Ascending aorta (tissue), 2 donors: ENCODE measurements at regions not wholly inside any gene's neighbourhood (a gene's known extent, or its start where the extent isn't known, plus 50 kb on each side); places are given as distances from the start of the nearest gene placed in this dataset.

Experiments used
- DNase-seq, 2 donors: peaks; one replicate each; pipeline ENCODE4 v3.0.0-alpha.2; 2019; ENCODE audit warnings: low spot score in 2 of 2
- H3K27ac ChIP-seq, 2 donors: fragments of 200-600 bp; sonication (generic); one replicate each; pipeline ENCODE4 v1.5.1; 2016 to 2017; ENCODE audit warnings: mild to moderate bottlenecking in 1 of 2
- H3K27me3 ChIP-seq: fragments of 200-600 bp; sonication (generic); one replicate; pipeline ENCODE4 v1.5.1; 2017
- H3K36me3 ChIP-seq, 2 donors: fragments of 200-600 bp; sonication (generic); one replicate each; pipeline ENCODE4 v1.5.1; 2016
- H3K4me1 ChIP-seq, 2 donors: fragments of 200-600 bp; sonication (generic); one replicate each; pipeline ENCODE4 v1.5.1; 2016 to 2017; ENCODE audit warnings: mild to moderate bottlenecking in 1 of 2
- H3K4me3 ChIP-seq, 2 donors: fragments of 200-600 bp; sonication (generic); one replicate each; pipeline ENCODE4 v1.5.1; 2016 to 2017; ENCODE audit warnings: mild to moderate bottlenecking in 1 of 2
- H3K9me3 ChIP-seq, 2 donors: fragments of 200-600 bp; sonication (generic); one replicate each; pipeline ENCODE4 v1.5.1; 2016
- intact Hi-C: fragments of 100-400 bp; cut with DNase I; formaldehyde crosslinking; loops from one replicate; pipeline ENCODE4 v1.15.1; 2023
- TF ChIP-seq, protein P1 (sequence below), 3 experiments: fragments of 200-600 bp in 2 of 3; fragments of 450-650 bp in 1 of 3; sonication (generic) in 2 of 3; IDR thresholded peaks; one replicate each; pipeline ENCODE4 v1.5.1; 2016 to 2019; ENCODE audit warnings: antibody characterized with exemption in 3 of 3, mild to moderate bottlenecking in 1 of 3, moderate library complexity in 1 of 3

DNA sequence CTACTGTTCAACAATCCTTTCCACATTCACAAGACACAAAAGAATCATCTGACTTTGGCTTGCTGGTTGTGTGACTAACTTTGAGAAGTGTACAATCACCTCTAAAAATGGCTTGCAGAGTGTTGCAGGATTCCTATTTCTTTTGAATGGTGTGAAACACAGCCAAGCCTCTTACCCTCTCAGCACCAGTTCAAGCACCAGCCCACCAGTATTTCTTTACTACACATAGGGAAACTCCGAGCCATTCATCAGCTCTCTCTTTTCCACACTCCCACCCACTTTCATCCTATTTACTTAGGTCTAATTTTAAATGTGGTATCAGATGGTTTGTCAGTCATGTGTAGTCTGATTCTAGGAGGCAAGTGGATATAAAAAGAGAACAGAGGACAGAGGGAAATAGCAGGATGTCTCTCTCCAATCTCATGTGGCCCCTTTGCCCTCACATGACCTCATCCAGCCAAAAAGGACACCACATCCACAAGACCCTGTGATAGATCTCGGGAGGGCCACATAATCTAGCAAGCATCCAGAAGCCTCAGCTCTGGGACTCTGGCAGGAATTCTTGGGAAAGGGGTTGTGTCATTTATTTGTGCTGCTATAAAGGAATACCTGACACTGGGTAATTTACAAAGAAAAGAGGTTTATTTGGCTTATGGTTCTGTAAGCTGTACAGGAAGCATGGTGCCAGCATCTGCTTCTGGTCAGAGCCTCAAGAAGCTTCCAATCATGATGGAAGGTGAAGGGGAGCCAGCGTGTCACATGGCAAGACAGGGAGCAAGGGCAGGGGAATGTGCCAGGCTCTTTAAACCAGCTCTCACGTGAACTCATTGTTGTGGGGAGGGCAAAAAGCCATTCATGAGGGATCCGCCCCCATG, 66.8 kb upstream of the NEBL start:
- H3K4me1 ChIP-seq: no peaks in the 10 kb centered on the region
- H3K27me3 ChIP-seq: no peaks in the 10 kb centered on the region
- H3K36me3 ChIP-seq: no peaks in the 10 kb centered on the region
- no peak overlapping the region for H3K27ac ChIP-seq
- H3K9me3 ChIP-seq: no peaks in the 10 kb centered on the region
- DNase-seq: no peak
- H3K4me3 ChIP-seq: no peak overlapping the region
- intact Hi-C loops: no loop called here
- TF ChIP-seq, protein P1, sequence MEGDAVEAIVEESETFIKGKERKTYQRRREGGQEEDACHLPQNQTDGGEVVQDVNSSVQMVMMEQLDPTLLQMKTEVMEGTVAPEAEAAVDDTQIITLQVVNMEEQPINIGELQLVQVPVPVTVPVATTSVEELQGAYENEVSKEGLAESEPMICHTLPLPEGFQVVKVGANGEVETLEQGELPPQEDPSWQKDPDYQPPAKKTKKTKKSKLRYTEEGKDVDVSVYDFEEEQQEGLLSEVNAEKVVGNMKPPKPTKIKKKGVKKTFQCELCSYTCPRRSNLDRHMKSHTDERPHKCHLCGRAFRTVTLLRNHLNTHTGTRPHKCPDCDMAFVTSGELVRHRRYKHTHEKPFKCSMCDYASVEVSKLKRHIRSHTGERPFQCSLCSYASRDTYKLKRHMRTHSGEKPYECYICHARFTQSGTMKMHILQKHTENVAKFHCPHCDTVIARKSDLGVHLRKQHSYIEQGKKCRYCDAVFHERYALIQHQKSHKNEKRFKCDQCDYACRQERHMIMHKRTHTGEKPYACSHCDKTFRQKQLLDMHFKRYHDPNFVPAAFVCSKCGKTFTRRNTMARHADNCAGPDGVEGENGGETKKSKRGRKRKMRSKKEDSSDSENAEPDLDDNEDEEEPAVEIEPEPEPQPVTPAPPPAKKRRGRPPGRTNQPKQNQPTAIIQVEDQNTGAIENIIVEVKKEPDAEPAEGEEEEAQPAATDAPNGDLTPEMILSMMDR (IDR thresholded peaks at IDR 0.05): no peak

DNA sequence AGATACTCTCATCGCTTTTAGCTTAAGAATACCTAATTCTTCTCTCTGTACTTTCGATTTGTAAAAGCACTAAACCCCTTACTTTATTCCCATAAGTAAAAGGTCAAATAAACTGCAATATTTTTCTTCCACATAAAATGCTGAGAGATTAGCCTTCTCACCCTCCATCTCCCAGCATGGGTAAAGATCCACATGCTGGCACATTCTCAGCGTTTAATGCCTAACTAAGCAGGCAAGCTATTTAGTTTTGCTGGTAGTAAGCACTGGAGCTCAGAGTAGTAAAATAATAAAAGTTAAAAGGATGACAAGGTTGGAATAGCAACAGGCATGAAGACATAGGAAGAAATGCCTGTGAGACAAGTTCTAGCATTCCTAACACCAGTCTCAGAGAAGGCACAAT, 65.9 kb upstream of the NEBL start:
- DNase-seq: no peak
- no peaks in the 10 kb centered on the region for H3K27me3 ChIP-seq
- H3K4me1 ChIP-seq: no peaks in the 10 kb centered on the region
- no peaks in the 10 kb centered on the region for H3K36me3 ChIP-seq
- intact Hi-C loops: no loop called here
- H3K27ac ChIP-seq: no peak overlapping the region
- TF ChIP-seq, protein P1 (IDR thresholded peaks at IDR 0.05): no peak
- H3K9me3 ChIP-seq: no peaks in the 10 kb centered on the region
- H3K4me3 ChIP-seq: no peak overlapping the region

DNA sequence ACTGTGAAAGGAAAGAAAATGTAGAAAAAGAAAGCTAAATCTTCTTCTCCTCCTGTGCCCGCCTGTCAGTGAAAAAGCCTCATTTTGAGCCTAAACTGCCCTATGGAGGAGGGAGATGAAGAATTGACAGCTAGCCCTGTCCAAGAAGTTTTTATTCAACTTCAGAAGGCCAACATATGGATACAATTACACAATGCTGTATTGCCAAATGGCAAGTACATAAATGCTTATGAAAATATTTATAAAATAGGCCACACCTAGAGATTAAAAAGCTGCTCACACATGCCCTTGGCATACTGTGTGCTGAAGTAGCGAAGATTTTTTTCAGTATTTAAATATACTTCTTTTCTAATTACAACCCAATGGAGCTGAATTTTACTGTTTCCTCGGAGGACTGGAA, 65.1 kb upstream of the NEBL start:
- Histone ChIP-seq H3K4me3 (no peak overlapping the region), H3K27me3 (no peaks in the 10 kb centered on the region), H3K9me3 (no peaks in the 10 kb centered on the region), H3K27ac (no peak overlapping the region), H3K4me1 (no peaks in the 10 kb centered on the region), H3K36me3 (no peaks in the 10 kb centered on the region)
- intact Hi-C loops: no loop called here
- TF ChIP-seq, protein P1 (IDR thresholded peaks at IDR 0.05): no peak
- no peak for DNase-seq

DNA sequence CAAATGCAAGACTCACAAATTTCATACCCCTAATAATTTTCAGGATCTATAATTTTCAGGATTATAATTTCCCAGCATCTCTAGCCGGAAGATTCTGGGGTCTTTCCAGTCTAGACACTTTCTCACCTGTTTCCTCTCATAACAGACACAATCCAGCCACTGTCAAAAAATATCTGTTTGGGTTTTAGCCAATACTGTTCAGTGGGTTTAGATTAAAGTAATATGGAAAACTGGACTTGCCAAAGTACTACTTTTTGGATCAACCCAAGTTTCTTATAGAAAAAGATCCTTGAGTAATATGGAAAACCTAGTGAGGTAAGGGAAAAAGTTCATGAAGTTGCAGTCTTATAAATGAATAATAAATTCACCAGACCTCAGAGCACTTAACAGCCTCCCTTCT, 62.1 kb upstream of the NEBL start:
- no peaks in the 10 kb centered on the region for H3K27me3 ChIP-seq
- intact Hi-C loops: no loop called here
- H3K36me3 ChIP-seq: no peaks in the 10 kb centered on the region
- DNase-seq: no peak
- no peak overlapping the region for H3K4me3 ChIP-seq
- no peaks in the 10 kb centered on the region for H3K4me1 ChIP-seq
- no peaks in the 10 kb centered on the region for H3K9me3 ChIP-seq
- H3K27ac ChIP-seq: no peak overlapping the region
- TF ChIP-seq, protein P1 (IDR thresholded peaks at IDR 0.05): no peak

DNA sequence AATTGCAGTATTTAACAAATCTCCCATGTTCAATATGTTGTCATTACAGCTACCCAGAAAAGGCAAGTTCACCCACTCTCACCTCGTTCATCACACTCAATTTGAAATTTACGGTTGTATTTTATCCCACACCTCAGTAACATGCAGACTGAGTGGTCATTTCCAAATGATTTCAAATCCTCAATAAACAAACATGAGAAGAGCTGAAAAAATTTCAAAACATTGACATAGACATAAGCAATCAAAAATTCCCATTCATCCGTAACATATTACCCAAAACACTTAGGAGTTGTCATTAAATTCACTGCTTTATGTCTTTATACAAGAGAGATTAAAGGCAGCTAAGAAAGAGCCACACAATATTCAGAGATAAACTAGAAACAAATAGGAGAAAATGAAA, 61.7 kb upstream of the NEBL start:
- H3K27me3 ChIP-seq: no peaks in the 10 kb centered on the region
- H3K27ac ChIP-seq: no peak overlapping the region
- intact Hi-C loops: no loop called here
- no peak overlapping the region for H3K4me3 ChIP-seq
- H3K36me3 ChIP-seq: no peaks in the 10 kb centered on the region
- no peaks in the 10 kb centered on the region for H3K4me1 ChIP-seq
- TF ChIP-seq, protein P1 (IDR thresholded peaks at IDR 0.05): no peak
- DNase-seq: no peak
- no peaks in the 10 kb centered on the region for H3K9me3 ChIP-seq
